Naive thymus-derived CD8-positive, alpha-beta T cell (primary cell): ENCODE measurements at regions not wholly inside any gene's neighbourhood (a gene's known extent, or its start where the extent isn't known, plus 50 kb on each side); places are given as distances from the start of the nearest gene placed in this dataset.
"Not testable (repeated sequence)": the region's sequence is repeated elsewhere in the genome, so short reads cannot be mapped to it uniquely, and the experiment has no call there.

Experiments used
- ATAC-seq, 2 donors: fragments of 150-1000 bp; cut with Tn5 transposase in 1 of 2; sonication (Bioruptor Pico), chemical (Tn5 transposase) in 1 of 2; 1 replicate in 1 of 2; 2 replicates in 1 of 2; pipeline ENCODE4 v1.10.0; 2021; ENCODE audit warnings: mild to moderate bottlenecking in 2 of 2, moderate library complexity in 2 of 2
- POLR2A ChIA-PET: fragments of 350-600 bp; sonication (Branson Sonifier 250); formaldehyde crosslinking; loops from one replicate; lab custom pipeline; 2021; ENCODE audit warnings: antibody characterized with exemption; lab: Charles Lee
- DNase-seq, 10 donors: peaks; one replicate each; pipeline versions ENCODE4 v3.0.0 to v3.0.0-alpha.2; 2020 to 2022
- H3K27ac Mint-ChIP-seq, 10 donors: one replicate each; pipeline ENCODE4 v1.8.0; 2020 to 2022; ENCODE audit warnings: mild to moderate bottlenecking in 10 of 10, mixed read lengths in 10 of 10, moderate library complexity in 4 of 10, inconsistent platforms in 1 of 10
- H3K27me3 Mint-ChIP-seq, 5 donors: one replicate each; pipeline ENCODE4 v1.8.0; 2021 to 2022; ENCODE audit warnings: mixed read lengths in 5 of 5
- H3K36me3 Mint-ChIP-seq, 3 donors: one replicate each; pipeline ENCODE4 v1.8.0; 2020 to 2022; ENCODE audit warnings: mixed read lengths in 3 of 3, mild to moderate bottlenecking in 2 of 3, inconsistent platforms in 1 of 3
- H3K4me1 Mint-ChIP-seq, 4 donors: one replicate each; pipeline ENCODE4 v1.8.0; 2021 to 2022; ENCODE audit warnings: mixed read lengths in 4 of 4
- H3K4me3 Mint-ChIP-seq, 10 donors: one replicate each; pipeline ENCODE4 v1.8.0; 2020 to 2022; ENCODE audit warnings: mild to moderate bottlenecking in 10 of 10, mixed read lengths in 10 of 10, moderate library complexity in 6 of 10, inconsistent platforms in 1 of 10
- H3K9me3 Mint-ChIP-seq, 9 donors: one replicate each; pipeline ENCODE4 v1.8.0; 2020 to 2022; ENCODE audit warnings: mixed read lengths in 9 of 9, mild to moderate bottlenecking in 3 of 9, inconsistent platforms in 1 of 9, moderate library complexity in 1 of 9

GRCh38 chr12:61546296-61546695, 713.9 kb upstream of the USP15 start:
- POLR2A ChIA-PET = no interaction called here
- ATAC-seq (no peak), DNase-seq (no peak)
- Mint-ChIP-seq H3K9me3 (peaks cover 0 to 14% (median 0%) of the 10 kb centered on the region in 9 donors), H3K27me3 (no peaks in the 10 kb centered on the region), H3K27ac (no peak overlapping the region), H3K4me1 (no peaks in the 10 kb centered on the region), H3K4me3 (no peak overlapping the region), H3K36me3 (no peaks in the 10 kb centered on the region)

- POLR2A ChIA-PET = no interaction called here
Measured at GRCh38 chr12:61553091-61553490, 707.1 kb upstream of the USP15 start.

GRCh38 chr12:61554268-61555008, 705.8 kb upstream of the USP15 start:
- Mint-ChIP-seq H3K4me1 (no peaks in the 10 kb centered on the region), H3K4me3 (no peak overlapping the region), H3K36me3 (no peaks in the 10 kb centered on the region), H3K27me3 (peaks cover 0 to 4% (median 0%) of the 10 kb centered on the region in 5 donors), H3K27ac (no peak overlapping the region), H3K9me3 (peaks cover 0 to 21% (median 0%) of the 10 kb centered on the region in 9 donors)
- DNase-seq (no peak), ATAC-seq (no peak)
- POLR2A ChIA-PET = no interaction called here

More at GRCh38 chr12:61553091-61553490, 707.1 kb upstream of the USP15 start:
- no peak for ATAC-seq
- Mint-ChIP-seq H3K27ac (no peak overlapping the region), H3K27me3 (no peaks in the 10 kb centered on the region), H3K36me3 (no peaks in the 10 kb centered on the region), H3K4me1 (no peaks in the 10 kb centered on the region), H3K4me3 (no peak overlapping the region), H3K9me3 (peaks cover 0 to 17% (median 0%) of the 10 kb centered on the region in 9 donors)
- DNase-seq = no peak

- Mint-ChIP-seq H3K4me1 (no peaks in the 10 kb centered on the region), H3K27ac (no peak overlapping the region), H3K27me3 (peaks cover 0 to 2% (median 0%) of the 10 kb centered on the region in 5 donors), H3K4me3 (no peak overlapping the region), H3K36me3 (no peaks in the 10 kb centered on the region), H3K9me3 (peaks cover 0 to 9% (median 0%) of the 10 kb centered on the region in 9 donors)
- ATAC-seq (no peak), DNase-seq (no peak)
- POLR2A ChIA-PET = no interaction called here
Measured at GRCh38 chr12:61563665-61564450, 696.3 kb upstream of the USP15 start.

- no peak overlapping the region for H3K27ac Mint-ChIP-seq
- POLR2A ChIA-PET = no interaction called here
- peaks cover 0 to 2% (median 0%) of the 10 kb centered on the region in 5 donors for H3K27me3 Mint-ChIP-seq
- peaks cover 0 to 9% (median 0%) of the 10 kb centered on the region in 9 donors for H3K9me3 Mint-ChIP-seq
- DNase-seq (no peak), ATAC-seq (no peak)
- no peaks in the 10 kb centered on the region for H3K36me3 Mint-ChIP-seq
- H3K4me1 Mint-ChIP-seq = no peaks in the 10 kb centered on the region
- no peak overlapping the region for H3K4me3 Mint-ChIP-seq
Measured at GRCh38 chr12:61564466-61564865, 695.7 kb upstream of the USP15 start.

- no peak for DNase-seq
Measured at GRCh38 chr12:61566183-61566582, 694.0 kb upstream of the USP15 start.

GRCh38 chr12:61574339-61574738, 685.9 kb upstream of the USP15 start:
- H3K27ac Mint-ChIP-seq = no peak overlapping the region
- no peak overlapping the region for H3K4me3 Mint-ChIP-seq
- no peak for ATAC-seq
- H3K4me1 Mint-ChIP-seq = no peaks in the 10 kb centered on the region
- POLR2A ChIA-PET = no interaction called here
- no peak for DNase-seq
- H3K36me3 Mint-ChIP-seq = no peaks in the 10 kb centered on the region
- H3K27me3 Mint-ChIP-seq = peaks cover 0 to 8% (median 1%) of the 10 kb centered on the region in 5 donors
- peaks cover 0 to 14% (median 0%) of the 10 kb centered on the region in 9 donors for H3K9me3 Mint-ChIP-seq

More at GRCh38 chr12:61566183-61566582, 694.0 kb upstream of the USP15 start:
- Mint-ChIP-seq H3K27me3 (peaks cover 0 to 2% (median 0%) of the 10 kb centered on the region in 5 donors), H3K4me3 (no peak overlapping the region), H3K4me1 (no peaks in the 10 kb centered on the region), H3K27ac (no peak overlapping the region), H3K9me3 (peaks cover 0 to 10% (median 0%) of the 10 kb centered on the region in 9 donors), H3K36me3 (no peaks in the 10 kb centered on the region)
- ATAC-seq = no peak
- POLR2A ChIA-PET = no interaction called here

- DNase-seq (no peak), ATAC-seq (no peak)
- peaks cover 2 to 30% (median 22%) of the 10 kb centered on the region in 9 donors for H3K9me3 Mint-ChIP-seq
- no peak overlapping the region for H3K27ac Mint-ChIP-seq
- H3K27me3 Mint-ChIP-seq = peaks cover 0 to 12% (median 0%) of the 10 kb centered on the region in 5 donors
- no peak overlapping the region for H3K4me3 Mint-ChIP-seq
- no peaks in the 10 kb centered on the region for H3K4me1 Mint-ChIP-seq
- H3K36me3 Mint-ChIP-seq = peaks cover 0 to 3% (median 3%) of the 10 kb centered on the region in 3 donors
- POLR2A ChIA-PET = no interaction called here
Measured at GRCh38 chr12:61584943-61585342, 675.3 kb upstream of the USP15 start.

GRCh38 chr12:61590864-61591263, 669.3 kb upstream of the USP15 start:
- POLR2A ChIA-PET, DNase-seq, H3K4me1 Mint-ChIP-seq, H3K4me3 Mint-ChIP-seq, H3K27ac Mint-ChIP-seq, ATAC-seq: not testable (repeated sequence)
- Mint-ChIP-seq H3K27me3 (peaks cover 0 to 21% (median 0%) of the 10 kb centered on the region in 5 donors), H3K36me3 (peaks cover 0 to 28% (median 3%) of the 10 kb centered on the region in 3 donors), H3K9me3 (peaks cover 23 to 59% (median 49%) of the 10 kb centered on the region in 9 donors)

- peaks cover 0 to 16% (median 7%) of the 10 kb centered on the region in 9 donors for H3K9me3 Mint-ChIP-seq
- H3K27me3 Mint-ChIP-seq = no peaks in the 10 kb centered on the region
- no peak overlapping the region for H3K4me3 Mint-ChIP-seq
- H3K36me3 Mint-ChIP-seq = no peaks in the 10 kb centered on the region
- no peak for DNase-seq
- no peaks in the 10 kb centered on the region for H3K4me1 Mint-ChIP-seq
- POLR2A ChIA-PET = no interaction called here
- H3K27ac Mint-ChIP-seq = no peak overlapping the region
- no peak for ATAC-seq
Measured at GRCh38 chr12:61610143-61610542, 650.1 kb upstream of the USP15 start.

- no peak overlapping the region for H3K4me3 Mint-ChIP-seq
- POLR2A ChIA-PET = interaction anchor here (0.5 kb wide), 1 partner anchor 155 kb away, joined by 3 read pairs; no protein-coding TSS in a partner anchor
- peaks cover 0 to 22% (median 9%) of the 10 kb centered on the region in 9 donors for H3K9me3 Mint-ChIP-seq
- H3K27me3 Mint-ChIP-seq = no peaks in the 10 kb centered on the region
- no peak for ATAC-seq
- no peak overlapping the region for H3K27ac Mint-ChIP-seq
- DNase-seq = no peak
- no peaks in the 10 kb centered on the region for H3K4me1 Mint-ChIP-seq
- no peaks in the 10 kb centered on the region for H3K36me3 Mint-ChIP-seq
Measured at GRCh38 chr12:61629702-61630101, 630.5 kb upstream of the USP15 start.

- H3K9me3 Mint-ChIP-seq = peaks cover 0 to 10% (median 0%) of the 10 kb centered on the region in 9 donors
Measured at GRCh38 chr12:61646639-61647038, 613.6 kb upstream of the USP15 start.

GRCh38 chr12:61647566-61647965, 612.6 kb upstream of the USP15 start:
- H3K27ac Mint-ChIP-seq = no peak overlapping the region
- H3K36me3 Mint-ChIP-seq = no peaks in the 10 kb centered on the region
- DNase-seq (no peak), ATAC-seq (no peak)
- POLR2A ChIA-PET = no interaction called here
- no peak overlapping the region for H3K4me3 Mint-ChIP-seq
- peaks cover 0 to 7% (median 0%) of the 10 kb centered on the region in 5 donors for H3K27me3 Mint-ChIP-seq
- H3K9me3 Mint-ChIP-seq = peaks cover 0 to 5% (median 0%) of the 10 kb centered on the region in 9 donors
- H3K4me1 Mint-ChIP-seq = no peaks in the 10 kb centered on the region

More at GRCh38 chr12:61646639-61647038, 613.6 kb upstream of the USP15 start:
- H3K36me3 Mint-ChIP-seq = no peaks in the 10 kb centered on the region
- H3K4me1 Mint-ChIP-seq = no peaks in the 10 kb centered on the region
- no peak overlapping the region for H3K27ac Mint-ChIP-seq
- POLR2A ChIA-PET = no interaction called here
- peaks cover 0 to 7% (median 0%) of the 10 kb centered on the region in 5 donors for H3K27me3 Mint-ChIP-seq
- ATAC-seq = no peak
- no peak for DNase-seq
- H3K4me3 Mint-ChIP-seq = no peak overlapping the region
